ENCODE measurements at regions not wholly inside any gene's neighbourhood (a gene's known extent, or its start where the extent isn't known, plus 50 kb on each side); places are given as distances from the start of the nearest gene placed in this dataset.

DNA sequence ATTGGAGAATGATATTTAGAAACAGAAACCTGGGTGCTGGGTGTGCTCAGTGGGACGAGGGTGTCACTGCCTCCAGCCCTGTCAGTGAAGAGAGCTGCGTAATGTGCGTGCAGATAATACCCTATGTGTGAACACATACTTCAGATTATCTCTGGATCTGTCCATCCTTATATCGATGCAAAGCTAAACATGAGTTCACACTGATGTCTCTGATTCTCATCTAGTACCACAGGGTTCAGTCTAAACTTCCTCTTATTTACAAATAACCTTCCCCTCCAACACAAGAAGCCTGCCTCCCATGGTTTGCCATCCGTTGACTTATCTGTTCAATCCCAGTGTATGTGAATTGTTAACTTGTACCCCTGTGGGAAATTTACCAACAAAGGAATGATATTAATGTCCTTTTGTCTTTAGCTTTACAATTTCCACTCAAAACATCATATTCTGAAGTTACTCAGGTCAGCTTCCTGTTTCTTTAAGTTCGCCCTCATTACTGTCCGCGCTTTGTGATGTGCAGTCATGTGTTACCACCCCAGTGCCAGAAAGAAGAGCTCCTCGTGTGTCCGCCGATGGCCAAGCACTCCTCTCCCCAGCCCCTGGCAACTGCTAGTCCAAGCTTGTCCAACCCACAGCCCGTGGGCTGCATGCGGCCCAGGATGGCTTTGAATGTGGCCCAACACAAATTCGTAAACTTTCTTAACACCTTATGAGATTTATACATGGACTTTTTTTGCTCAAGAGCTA, 108.2 kb downstream of the RTP5 start:
- TF ChIP-seq, protein P1, sequence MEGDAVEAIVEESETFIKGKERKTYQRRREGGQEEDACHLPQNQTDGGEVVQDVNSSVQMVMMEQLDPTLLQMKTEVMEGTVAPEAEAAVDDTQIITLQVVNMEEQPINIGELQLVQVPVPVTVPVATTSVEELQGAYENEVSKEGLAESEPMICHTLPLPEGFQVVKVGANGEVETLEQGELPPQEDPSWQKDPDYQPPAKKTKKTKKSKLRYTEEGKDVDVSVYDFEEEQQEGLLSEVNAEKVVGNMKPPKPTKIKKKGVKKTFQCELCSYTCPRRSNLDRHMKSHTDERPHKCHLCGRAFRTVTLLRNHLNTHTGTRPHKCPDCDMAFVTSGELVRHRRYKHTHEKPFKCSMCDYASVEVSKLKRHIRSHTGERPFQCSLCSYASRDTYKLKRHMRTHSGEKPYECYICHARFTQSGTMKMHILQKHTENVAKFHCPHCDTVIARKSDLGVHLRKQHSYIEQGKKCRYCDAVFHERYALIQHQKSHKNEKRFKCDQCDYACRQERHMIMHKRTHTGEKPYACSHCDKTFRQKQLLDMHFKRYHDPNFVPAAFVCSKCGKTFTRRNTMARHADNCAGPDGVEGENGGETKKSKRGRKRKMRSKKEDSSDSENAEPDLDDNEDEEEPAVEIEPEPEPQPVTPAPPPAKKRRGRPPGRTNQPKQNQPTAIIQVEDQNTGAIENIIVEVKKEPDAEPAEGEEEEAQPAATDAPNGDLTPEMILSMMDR (IDR thresholded peaks at IDR 0.05 in 2 of 3, conservative IDR thresholded peaks at IDR 0.05 in 1 of 3; ENCODE audit: control insufficient read depth in 2 of 3, extremely low read depth in 1 of 3, insufficient read depth in 1 of 3, low read depth in 3 of 3, low read length in 3 of 3): no peak
- TF ChIP-seq NBN (IDR thresholded peaks at IDR 0.05): no peak
- no peak for TF ChIP-seq ZNF274 (IDR thresholded peaks at IDR 0.05; ENCODE audit: insufficient read depth, insufficient read length)
- no peak for TF ChIP-seq EZH2 (IDR thresholded peaks at IDR 0.05; ENCODE audit: borderline replicate concordance, control insufficient read depth, low read depth, low read length)
- no peak for TF ChIP-seq IKZF1 (conservative IDR thresholded peaks at IDR 0.05)
- no peak for TF ChIP-seq POLR2A (IDR thresholded peaks at IDR 0.05; ENCODE audit: low read depth, low read length)
- TF ChIP-seq, protein P2, sequence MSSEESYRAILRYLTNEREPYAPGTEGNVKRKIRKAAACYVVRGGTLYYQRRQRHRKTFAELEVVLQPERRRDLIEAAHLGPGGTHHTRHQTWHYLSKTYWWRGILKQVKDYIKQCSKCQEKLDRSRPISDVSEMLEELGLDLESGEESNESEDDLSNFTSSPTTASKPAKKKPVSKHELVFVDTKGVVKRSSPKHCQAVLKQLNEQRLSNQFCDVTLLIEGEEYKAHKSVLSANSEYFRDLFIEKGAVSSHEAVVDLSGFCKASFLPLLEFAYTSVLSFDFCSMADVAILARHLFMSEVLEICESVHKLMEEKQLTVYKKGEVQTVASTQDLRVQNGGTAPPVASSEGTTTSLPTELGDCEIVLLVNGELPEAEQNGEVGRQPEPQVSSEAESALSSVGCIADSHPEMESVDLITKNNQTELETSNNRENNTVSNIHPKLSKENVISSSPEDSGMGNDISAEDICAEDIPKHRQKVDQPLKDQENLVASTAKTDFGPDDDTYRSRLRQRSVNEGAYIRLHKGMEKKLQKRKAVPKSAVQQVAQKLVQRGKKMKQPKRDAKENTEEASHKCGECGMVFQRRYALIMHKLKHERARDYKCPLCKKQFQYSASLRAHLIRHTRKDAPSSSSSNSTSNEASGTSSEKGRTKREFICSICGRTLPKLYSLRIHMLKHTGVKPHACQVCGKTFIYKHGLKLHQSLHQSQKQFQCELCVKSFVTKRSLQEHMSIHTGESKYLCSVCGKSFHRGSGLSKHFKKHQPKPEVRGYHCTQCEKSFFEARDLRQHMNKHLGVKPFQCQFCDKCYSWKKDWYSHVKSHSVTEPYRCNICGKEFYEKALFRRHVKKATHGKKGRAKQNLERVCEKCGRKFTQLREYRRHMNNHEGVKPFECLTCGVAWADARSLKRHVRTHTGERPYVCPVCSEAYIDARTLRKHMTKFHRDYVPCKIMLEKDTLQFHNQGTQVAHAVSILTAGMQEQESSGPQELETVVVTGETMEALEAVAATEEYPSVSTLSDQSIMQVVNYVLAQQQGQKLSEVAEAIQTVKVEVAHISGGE (CRISPR knock-in tag; IDR thresholded peaks at IDR 0.05): no peak
